SU-DHL-6 (cell line): ENCODE measurements at regions not wholly inside any gene's neighbourhood (a gene's known extent, or its start where the extent isn't known, plus 50 kb on each side); places are given as distances from the start of the nearest gene placed in this dataset.

Source experiments
- CTCF ChIP-seq: fragments of 200-600 bp; sonication (generic); IDR thresholded peaks from one replicate; pipeline ENCODE4 v1.5.1; 2017; ENCODE audit warnings: antibody characterized with exemption, mild to moderate bottlenecking, low read length, moderate library complexity; ENCODE audit not compliant: insufficient read depth, poor library complexity, severe bottlenecking
- EZH2phosphoT487 ChIP-seq: fragments of 200-600 bp; sonication (generic), shearing (Covaris generic); conservative IDR thresholded peaks from 2 replicates; pipeline ENCODE4 v1.6.1; 2018; ENCODE audit warnings: mild to moderate bottlenecking, antibody characterized with exemption, low read length, moderate library complexity, mixed read lengths

GRCh38 chr4:177080388-177080787 lies 229.3 kb upstream of the NEIL3 start:
- TF ChIP-seq EZH2phosphoT487 (no peak), CTCF (no peak)
